MM.1S (cell line): ENCODE measurements at regions not wholly inside any gene's neighbourhood (a gene's known extent, or its start where the extent isn't known, plus 50 kb on each side); places are given as distances from the start of the nearest gene placed in this dataset.

Experiments
- EZH2 ChIP-seq: fragments of 300-600 bp; sonication (generic); optimal IDR thresholded peaks from 2 replicates; pipeline ENCODE3; 2017; ENCODE audit warnings: low read depth, mild to moderate bottlenecking, antibody characterized with exemption, low read length, mixed read lengths
- EZH2phosphoT487 ChIP-seq: fragments of 300-600 bp; sonication (generic); IDR thresholded peaks from 2 replicates; pipeline ENCODE4 v1.6.1; 2018; ENCODE audit warnings: antibody characterized with exemption, low read length
- TF ChIP-seq, protein P1 (sequence below): fragments of 300-600 bp; sonication (generic); IDR thresholded peaks from 2 replicates; pipeline ENCODE4 v1.5.1; 2016; ENCODE audit warnings: antibody characterized with exemption, low read length, mixed read lengths

- TF ChIP-seq EZH2 (no peak), EZH2phosphoT487 (no peak)
- TF ChIP-seq, protein P1, sequence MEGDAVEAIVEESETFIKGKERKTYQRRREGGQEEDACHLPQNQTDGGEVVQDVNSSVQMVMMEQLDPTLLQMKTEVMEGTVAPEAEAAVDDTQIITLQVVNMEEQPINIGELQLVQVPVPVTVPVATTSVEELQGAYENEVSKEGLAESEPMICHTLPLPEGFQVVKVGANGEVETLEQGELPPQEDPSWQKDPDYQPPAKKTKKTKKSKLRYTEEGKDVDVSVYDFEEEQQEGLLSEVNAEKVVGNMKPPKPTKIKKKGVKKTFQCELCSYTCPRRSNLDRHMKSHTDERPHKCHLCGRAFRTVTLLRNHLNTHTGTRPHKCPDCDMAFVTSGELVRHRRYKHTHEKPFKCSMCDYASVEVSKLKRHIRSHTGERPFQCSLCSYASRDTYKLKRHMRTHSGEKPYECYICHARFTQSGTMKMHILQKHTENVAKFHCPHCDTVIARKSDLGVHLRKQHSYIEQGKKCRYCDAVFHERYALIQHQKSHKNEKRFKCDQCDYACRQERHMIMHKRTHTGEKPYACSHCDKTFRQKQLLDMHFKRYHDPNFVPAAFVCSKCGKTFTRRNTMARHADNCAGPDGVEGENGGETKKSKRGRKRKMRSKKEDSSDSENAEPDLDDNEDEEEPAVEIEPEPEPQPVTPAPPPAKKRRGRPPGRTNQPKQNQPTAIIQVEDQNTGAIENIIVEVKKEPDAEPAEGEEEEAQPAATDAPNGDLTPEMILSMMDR = no peak
Observed at GRCh38 chr7:114110666-114111065, 191.9 kb upstream of the PPP1R3A start.
